Left ventricle myocardium superior (tissue), 1 donor: ENCODE measurements at regions not wholly inside any gene's neighbourhood (a gene's known extent, or its start where the extent isn't known, plus 50 kb on each side); places are given as distances from the start of the nearest gene placed in this dataset.
"Not testable (repeated sequence)": the region's sequence is repeated elsewhere in the genome, so short reads cannot be mapped to it uniquely, and the experiment has no call there.

Experiments used
- ATAC-seq: fragments of 200-7000 bp; cut with Tn5 transposase; one replicate; pipeline ENCODE4 v1.9.1; 2020; ENCODE audit warnings: mild to moderate bottlenecking, moderate library complexity
- DNase-seq: peaks from one replicate; pipeline ENCODE4 v3.0.0-alpha.2; 2020
- intact Hi-C: fragments of 100-400 bp; cut with micrococcal nuclease; formaldehyde crosslinking; loops from one replicate; pipeline ENCODE4 v1.11.0; 2022
- donor health status: DM: no; HTN: yes; CAD: no; lungs with severe emphysema.

DNA sequence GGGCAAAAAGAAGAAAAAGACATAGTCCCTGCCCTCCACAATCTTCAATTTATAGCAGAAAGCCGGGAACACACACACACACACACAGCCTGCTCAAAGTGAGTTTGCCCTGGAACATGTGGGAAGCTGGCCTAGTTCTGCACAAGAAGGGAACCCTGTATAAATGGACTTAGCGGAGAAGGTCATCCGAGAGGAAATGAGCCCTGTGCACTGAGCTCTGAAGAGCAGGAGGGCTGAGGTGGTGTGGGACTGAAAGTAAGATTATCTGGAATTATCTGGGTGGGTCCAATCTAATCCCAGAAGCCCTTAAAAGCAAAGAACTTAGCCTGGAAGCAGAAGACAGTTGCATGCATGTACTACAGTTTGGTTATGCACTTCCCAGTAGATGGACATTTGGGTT lies 90.0 kb upstream of the CTSV start:
- DNase-seq = no peak
- intact Hi-C loops = no loop called here
- ATAC-seq = no peak

DNA sequence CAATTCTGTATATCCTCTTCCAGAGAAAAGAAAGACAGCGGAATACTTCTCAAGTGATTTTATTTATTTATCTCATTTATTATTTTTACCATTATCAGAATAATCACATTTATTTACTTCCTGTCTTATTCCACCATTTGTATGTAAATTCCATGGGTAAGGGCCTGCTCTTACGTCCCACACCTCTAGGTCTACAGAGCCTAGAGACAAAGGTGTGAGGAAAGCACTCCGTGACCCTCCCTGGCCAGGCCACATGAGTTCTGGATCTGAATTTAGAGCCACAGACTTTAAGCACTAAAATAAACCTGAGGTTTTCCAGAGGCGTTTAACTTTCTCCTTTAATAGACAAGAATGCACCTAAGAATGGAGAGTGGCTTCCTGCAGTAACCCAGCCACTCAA lies 85.3 kb upstream of the CTSV start:
- intact Hi-C loops = no loop called here
- ATAC-seq (no peak), DNase-seq (no peak)

DNA sequence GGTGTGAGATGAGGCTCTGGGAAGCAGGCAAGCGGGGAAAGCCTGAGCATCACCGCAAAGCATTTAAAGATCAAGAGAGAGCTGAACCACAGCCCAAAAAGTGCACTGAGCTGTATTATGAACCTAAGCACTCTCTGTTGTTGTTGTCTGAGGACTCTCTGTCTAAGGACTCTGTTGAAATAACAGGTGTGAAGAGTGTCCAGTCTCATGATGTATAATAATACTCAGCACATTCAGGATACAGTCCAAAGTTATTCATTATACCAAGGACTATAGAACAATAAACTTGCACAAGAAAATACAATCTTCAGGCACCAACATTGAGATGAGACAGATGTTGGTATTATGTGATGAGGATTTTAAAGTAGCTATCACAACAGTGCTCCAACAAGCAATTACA lies 71.8 kb upstream of the CTSV start:
- ATAC-seq = no peak
- DNase-seq = no peak
- intact Hi-C loops = no loop called here

DNA sequence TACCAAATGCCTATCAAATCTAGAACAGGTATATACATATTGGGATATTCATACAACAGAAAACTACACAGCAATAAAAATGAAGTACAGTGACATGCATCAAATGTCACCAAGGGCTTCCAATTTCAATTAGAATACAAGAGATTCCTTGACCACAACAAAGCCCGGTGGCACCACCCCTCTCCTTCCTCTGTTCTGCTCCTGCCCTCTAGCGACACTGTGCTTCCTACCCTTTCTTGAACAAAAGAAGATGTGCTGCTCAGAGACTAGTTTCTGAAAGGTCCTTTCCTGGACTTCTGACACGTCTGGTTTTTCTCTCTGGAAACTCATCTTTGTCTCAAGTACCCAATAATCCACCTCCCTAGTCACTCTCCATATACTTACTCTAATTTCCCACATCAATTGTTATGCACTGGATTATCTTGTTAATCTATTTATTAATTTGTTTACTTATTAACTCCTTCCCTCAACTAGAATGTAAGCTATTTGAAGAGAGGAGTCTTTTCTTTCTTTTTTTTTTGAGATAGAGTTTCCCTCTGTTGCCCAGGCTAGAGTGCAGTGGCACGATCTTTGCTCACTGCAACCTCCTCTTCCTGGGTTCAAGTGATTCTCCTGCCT lies 70.4 kb upstream of the CTSV start:
- ATAC-seq (peak; percentile 68), DNase-seq (peak; percentile 37)
- intact Hi-C loops = loop anchor here (5.0 kb wide), 1 partner anchor 252 kb away; no protein-coding TSS in a partner anchor

DNA sequence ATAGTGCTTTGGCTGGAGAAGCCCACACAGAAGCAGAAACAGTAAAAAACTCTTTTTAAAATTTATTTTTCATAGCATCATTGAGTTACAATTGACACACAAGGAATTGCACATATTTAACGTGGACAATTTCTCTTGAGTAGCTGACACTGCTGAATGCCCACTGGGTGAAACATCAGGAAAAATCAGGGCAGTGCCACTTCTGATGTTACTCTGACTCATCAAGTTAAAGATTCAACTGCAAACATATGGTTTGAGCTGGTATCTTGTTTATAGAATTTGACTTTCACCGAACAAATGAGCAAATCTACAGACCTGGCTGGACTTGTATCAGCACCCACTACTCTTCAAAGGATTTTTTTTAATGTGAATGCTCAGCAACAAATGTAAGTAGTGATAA lies 66.3 kb upstream of the CTSV start:
- ATAC-seq, DNase-seq: not testable (repeated sequence)
- intact Hi-C loops = loop anchor here (5.0 kb wide), 1 partner anchor 248 kb away; no protein-coding TSS in a partner anchor

DNA sequence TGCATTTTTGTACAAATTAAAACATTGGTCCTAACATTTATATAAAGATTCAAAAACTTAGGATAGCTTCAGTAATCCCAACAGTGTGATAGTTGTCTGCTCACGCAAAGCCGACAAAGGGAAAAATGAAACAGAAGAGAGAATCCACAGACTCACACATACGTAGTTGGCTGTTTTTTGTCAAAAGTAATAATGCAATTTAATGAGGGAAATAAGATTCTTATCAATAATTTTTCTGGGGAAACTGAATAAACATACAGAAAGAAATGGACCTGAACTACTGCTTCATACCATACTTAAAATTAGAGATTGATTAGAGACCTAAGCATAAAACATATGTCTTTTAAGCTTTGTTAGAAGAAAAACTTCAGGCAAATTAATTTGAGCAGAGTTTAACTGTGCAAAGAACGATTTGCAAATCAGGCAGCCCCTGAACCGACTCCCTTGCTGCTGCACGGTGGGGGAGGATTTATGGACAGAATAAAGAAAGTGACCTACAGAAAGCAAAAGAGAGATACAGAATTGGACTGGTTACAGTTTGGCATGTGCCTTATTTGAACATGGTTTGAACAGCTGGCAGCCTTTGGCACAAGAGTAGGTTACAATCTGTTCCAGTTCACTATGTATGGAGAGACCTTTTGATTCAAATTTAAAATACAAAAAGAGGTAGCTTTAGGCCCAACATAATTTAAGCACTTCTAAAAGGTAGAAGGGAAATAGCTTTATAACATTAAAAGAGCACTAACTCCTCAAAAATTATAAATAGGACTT lies 64.9 kb upstream of the CTSV start:
- ATAC-seq, DNase-seq, intact Hi-C loops: not testable (repeated sequence)

DNA sequence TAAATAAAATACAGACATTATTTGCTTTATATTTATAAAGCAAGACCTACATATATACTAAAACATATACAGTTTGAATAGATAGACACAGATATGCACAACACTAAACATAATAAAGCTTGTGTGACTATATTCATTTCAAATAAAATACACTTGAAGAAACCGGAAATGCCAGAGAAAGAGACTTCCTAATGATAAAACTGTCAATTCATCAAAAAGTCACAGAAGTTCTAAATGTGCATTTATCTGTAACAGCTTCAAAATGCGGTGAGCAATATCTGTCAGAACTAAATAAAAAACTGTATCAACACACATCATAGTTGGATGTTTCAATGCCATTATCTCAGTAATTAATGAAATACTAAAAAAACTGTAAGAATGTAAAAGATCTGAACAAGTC lies 60.6 kb upstream of the CTSV start:
- ATAC-seq, intact Hi-C loops, DNase-seq: not testable (repeated sequence)

DNA sequence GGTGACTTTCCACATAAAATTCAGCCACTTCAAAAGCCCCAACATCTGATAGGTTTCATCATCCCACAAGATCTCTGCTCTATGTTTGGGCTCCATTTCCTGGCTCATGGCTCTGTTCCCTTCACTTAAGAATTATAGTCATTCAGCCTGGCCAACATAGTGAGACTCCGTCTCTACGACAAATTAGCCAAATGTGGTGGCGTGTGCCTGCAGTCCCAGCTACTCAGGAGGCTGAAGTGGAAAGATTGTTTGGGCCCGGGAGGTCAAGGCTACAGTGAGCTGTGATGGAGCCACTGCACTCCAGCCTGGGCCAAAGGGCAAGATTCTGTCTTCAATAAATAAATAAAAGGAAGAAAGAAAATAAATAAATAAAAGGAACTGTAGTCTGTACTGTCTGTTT lies 57.9 kb upstream of the CTSV start:
- ATAC-seq (no peak), DNase-seq (no peak)
- intact Hi-C loops = no loop called here

DNA sequence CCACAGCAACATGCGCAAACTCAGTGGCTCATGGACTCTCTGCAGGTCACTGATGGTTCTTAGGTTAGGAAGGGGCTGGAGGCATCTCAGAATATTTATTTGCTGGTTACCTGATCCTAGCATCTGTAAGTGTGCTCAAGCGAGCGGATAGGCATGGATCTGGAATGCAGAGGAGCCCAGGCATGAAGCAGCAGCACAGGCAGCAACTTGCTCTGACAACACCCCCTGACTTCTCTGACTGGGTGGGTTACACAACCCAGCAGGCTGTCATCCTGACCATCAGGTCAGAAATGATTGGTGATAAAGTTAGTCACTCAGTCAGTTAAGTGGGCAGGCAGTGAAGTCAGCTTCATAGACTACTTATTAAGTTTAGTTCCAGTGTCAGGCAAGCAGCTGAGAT lies 50.4 kb upstream of the CTSV start:
- intact Hi-C loops, DNase-seq, ATAC-seq: not testable (repeated sequence)
